NB4 (cell line): ENCODE measurements at regions not wholly inside any gene's neighbourhood (a gene's known extent, or its start where the extent isn't known, plus 50 kb on each side); places are given as distances from the start of the nearest gene placed in this dataset.
"Not testable (repeated sequence)": the region's sequence is repeated elsewhere in the genome, so short reads cannot be mapped to it uniquely, and the experiment has no call there.

Experiments used
- DNase-seq: peaks from one replicate; pipeline ENCODE4 v3.0.0; 2010; ENCODE audit warnings: low read depth
- H3K4me3 ChIP-seq: one replicate; pipeline ENCODE4 v1.5.1; 2011; ENCODE audit warnings: mild to moderate bottlenecking, low read depth, low read length, moderate library complexity
- MYC ChIP-seq: IDR thresholded peaks from 2 replicates; pipeline ENCODE4 v1.6.1; 2011; ENCODE audit warnings: low read depth, low read length
- POLR2A ChIP-seq: IDR thresholded peaks from 2 replicates; pipeline ENCODE4 v1.6.1; 2011; ENCODE audit warnings: mild to moderate bottlenecking; ENCODE audit not compliant: insufficient read length; ENCODE audit errors: extremely low read depth
- TF ChIP-seq, protein P1 (sequence below): IDR thresholded peaks from one replicate; pipeline ENCODE4 v1.5.1; 2012; ENCODE audit warnings: low read depth, low read length
- TF ChIP-seq, protein P2 (sequence below): IDR thresholded peaks from 2 replicates; pipeline ENCODE4 v1.6.1; 2011; ENCODE audit warnings: low read depth, low read length

DNA sequence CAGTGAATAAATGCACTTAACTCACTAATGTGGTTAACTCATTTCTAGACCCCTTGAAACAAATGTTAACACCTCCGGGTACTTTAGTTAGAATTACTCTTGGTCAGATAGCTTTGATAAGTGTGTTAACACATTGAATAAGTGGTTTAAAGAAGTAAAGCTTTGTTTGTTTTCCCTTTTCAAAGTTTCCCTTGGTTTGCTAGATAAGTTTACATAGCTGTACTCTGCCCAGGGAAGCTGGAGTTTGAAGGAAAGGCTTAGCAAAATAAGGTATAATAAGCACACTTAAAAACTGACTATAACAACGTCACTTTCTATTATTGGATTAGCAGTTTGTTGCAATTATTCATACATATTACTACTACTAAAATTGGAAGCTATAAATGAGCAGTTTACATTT, 1233.9 kb upstream of the ADGRL2 start:
- no peak overlapping the region for H3K4me3 ChIP-seq
- no peak for DNase-seq
- TF ChIP-seq, protein P1, sequence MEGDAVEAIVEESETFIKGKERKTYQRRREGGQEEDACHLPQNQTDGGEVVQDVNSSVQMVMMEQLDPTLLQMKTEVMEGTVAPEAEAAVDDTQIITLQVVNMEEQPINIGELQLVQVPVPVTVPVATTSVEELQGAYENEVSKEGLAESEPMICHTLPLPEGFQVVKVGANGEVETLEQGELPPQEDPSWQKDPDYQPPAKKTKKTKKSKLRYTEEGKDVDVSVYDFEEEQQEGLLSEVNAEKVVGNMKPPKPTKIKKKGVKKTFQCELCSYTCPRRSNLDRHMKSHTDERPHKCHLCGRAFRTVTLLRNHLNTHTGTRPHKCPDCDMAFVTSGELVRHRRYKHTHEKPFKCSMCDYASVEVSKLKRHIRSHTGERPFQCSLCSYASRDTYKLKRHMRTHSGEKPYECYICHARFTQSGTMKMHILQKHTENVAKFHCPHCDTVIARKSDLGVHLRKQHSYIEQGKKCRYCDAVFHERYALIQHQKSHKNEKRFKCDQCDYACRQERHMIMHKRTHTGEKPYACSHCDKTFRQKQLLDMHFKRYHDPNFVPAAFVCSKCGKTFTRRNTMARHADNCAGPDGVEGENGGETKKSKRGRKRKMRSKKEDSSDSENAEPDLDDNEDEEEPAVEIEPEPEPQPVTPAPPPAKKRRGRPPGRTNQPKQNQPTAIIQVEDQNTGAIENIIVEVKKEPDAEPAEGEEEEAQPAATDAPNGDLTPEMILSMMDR = no peak
- TF ChIP-seq, protein P2, sequence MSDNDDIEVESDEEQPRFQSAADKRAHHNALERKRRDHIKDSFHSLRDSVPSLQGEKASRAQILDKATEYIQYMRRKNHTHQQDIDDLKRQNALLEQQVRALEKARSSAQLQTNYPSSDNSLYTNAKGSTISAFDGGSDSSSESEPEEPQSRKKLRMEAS = no peak
- TF ChIP-seq POLR2A (no peak), MYC (no peak)

DNA sequence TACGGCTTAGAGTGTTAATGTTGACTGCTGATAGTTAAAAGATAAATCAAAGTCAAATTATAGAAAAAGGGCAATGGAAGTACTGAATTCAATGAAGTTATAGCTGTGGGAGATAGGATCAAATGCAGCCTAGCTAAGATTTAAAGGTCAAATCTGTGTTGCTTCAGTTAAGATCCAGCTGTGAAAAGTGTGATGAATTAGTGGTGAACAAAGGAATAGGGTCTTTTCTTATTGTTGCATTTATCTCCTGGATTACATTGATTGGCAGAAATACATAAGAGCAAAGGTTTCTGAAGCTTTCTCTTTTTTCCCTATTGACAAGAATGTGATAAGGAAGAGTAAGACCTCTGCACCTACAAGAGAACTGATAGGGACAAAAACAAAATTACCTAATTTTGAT, 1234.6 kb upstream of the ADGRL2 start:
- no peak for DNase-seq
- TF ChIP-seq POLR2A (no peak), MYC (no peak)
- TF ChIP-seq, protein P2 = no peak
- TF ChIP-seq, protein P1 = no peak
- H3K4me3 ChIP-seq = no peak overlapping the region

- DNase-seq = no peak
- TF ChIP-seq, protein P2 = no peak
- TF ChIP-seq POLR2A (no peak), MYC (no peak)
- TF ChIP-seq, protein P1 = no peak
- H3K4me3 ChIP-seq = no peak overlapping the region
Measured at GRCh38 chr1:80565406-80565805, 1235.3 kb upstream of the ADGRL2 start.

GRCh38 chr1:80542231-80542630, 1258.5 kb upstream of the ADGRL2 start:
- no peak overlapping the region for H3K4me3 ChIP-seq
- no peak for DNase-seq
- TF ChIP-seq, protein P2 = no peak
- TF ChIP-seq, protein P1 = no peak
- TF ChIP-seq POLR2A = no peak
- TF ChIP-seq MYC = no peak

DNA sequence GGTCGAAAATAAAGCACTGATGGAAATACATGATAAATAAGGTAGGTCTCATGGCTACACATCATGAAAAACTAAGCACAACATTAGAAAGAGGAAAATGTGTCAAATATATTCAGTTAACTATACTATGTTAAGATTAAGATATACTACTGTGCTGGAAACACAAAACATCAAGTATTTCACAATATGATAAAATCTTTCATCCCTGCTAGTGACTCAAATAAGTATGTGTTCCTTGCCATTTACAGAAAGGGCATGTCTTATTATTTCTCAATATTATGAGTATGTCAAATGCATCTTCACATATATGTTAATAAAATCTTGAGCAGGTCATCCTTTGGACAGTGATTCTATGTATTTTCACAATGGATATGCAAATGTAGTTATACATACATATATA, 1260.1 kb upstream of the ADGRL2 start:
- TF ChIP-seq MYC = no peak
- TF ChIP-seq, protein P1 = no peak
- TF ChIP-seq POLR2A = no peak
- TF ChIP-seq, protein P2 = no peak
- H3K4me3 ChIP-seq = no peak overlapping the region
- DNase-seq = no peak

- no peak for DNase-seq
- H3K4me3 ChIP-seq = no peak overlapping the region
- TF ChIP-seq, protein P2 = no peak
- TF ChIP-seq MYC (no peak), POLR2A (no peak)
- TF ChIP-seq, protein P1 = no peak
Measured at GRCh38 chr1:80540149-80540548, 1260.6 kb upstream of the ADGRL2 start.

DNA sequence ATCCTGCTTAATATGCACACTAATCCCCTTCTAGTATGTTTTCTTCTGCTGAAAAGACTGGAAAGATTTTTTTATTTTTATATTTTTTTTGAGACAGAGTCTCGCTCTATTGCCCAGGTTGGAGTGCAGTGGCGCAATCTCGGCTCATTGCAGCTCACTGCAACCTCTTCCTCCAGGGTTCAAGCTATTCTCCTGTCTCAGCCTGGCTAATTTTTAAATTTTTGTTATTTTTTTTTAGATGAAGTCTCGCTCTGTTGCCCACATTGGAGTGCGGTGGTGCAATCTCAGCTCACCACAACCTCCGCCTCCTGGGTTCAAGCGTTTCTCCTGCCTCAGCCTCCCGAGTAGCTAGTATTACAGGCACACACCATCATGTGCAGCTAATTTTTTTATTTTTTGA, 1261.4 kb upstream of the ADGRL2 start:
- peak; percentile 0 for DNase-seq
- H3K4me3 ChIP-seq = not testable (repeated sequence)
